HCT116 (cell line): ENCODE measurements at regions not wholly inside any gene's neighbourhood (a gene's known extent, or its start where the extent isn't known, plus 50 kb on each side); places are given as distances from the start of the nearest gene placed in this dataset.

ENCODE experiments used
- ATAC-seq: fragments of 200-7000 bp; cut with Tn5 transposase; 2 replicates; pipeline ENCODE4 v1.9.1; 2020; ENCODE audit warnings: mild to moderate bottlenecking, moderate library complexity
- BruUV-seq: library from RNA; stranded (reverse); fragments of 400-500 nt; replicated peaks from 2 replicates; lab custom pipeline; 2021; lab: Mats Ljungman, UMichigan
- CTCF ChIA-PET: fragments of 300-600 bp; sonication (Branson Sonifier 250); formaldehyde crosslinking; loops from one replicate; lab custom pipeline; 2021; ENCODE audit warnings: antibody characterized with exemption; lab: Charles Lee
- POLR2A ChIA-PET: fragments of 300-600, 350-600 bp; sonication (Branson Sonifier 250); formaldehyde crosslinking; loops from one replicate; lab custom pipeline; 2021; ENCODE audit warnings: antibody characterized with exemption; lab: Charles Lee
- RAD21 ChIA-PET, 2 experiments: fragments of 300-600 bp; sonication (Branson Sonifier 250); formaldehyde crosslinking; loops; one replicate each; lab custom pipeline; 2023; ENCODE audit warnings: low total read pairs in 2 of 2; ENCODE audit not compliant: uncharacterized antibody in 2 of 2, unreplicated experiment in 2 of 2, low non-redundant PET in 1 of 2; lab: Charles Lee
- DNase-seq: peaks from one replicate; pipeline ENCODE4 v3.0.0-alpha.2; 2010; ENCODE audit warnings: low read depth, low spot score
- H2AFZ ChIP-seq: fragments of 200-600 bp; shearing (Covaris generic), sonication (generic); 2 replicates; pipeline ENCODE4 v1.6.1; 2017; ENCODE audit warnings: low read depth, mixed run types, mixed read lengths, antibody characterized with exemption, low read length; ENCODE audit not compliant: poor library complexity, severe bottlenecking
- H3K27ac ChIP-seq: 2 replicates; pipeline ENCODE4 v1.5.1; 2012; ENCODE audit warnings: low read depth, low read length
- H3K27me3 ChIP-seq: fragments of 200-600 bp; sonication (generic); 2 replicates; pipeline ENCODE4 v1.6.1; 2016; ENCODE audit warnings: mixed run types, low read length, mixed read lengths; ENCODE audit not compliant: insufficient read depth
- H3K36me3 ChIP-seq, 2 experiments: fragments of 200-500 bp in 1 of 2; fragments of 200-600 bp in 1 of 2; sonication (Bioruptor generic) in 1 of 2; sonication (generic) in 1 of 2; 2 replicates each; pipeline versions ENCODE4 v1.5.1 to v1.6.1; 2014 to 2016; ENCODE audit warnings: low read length in 2 of 2, inconsistent platforms in 1 of 2, mixed read lengths in 1 of 2, mixed run types in 1 of 2; ENCODE audit not compliant: insufficient read depth in 2 of 2, control insufficient read depth in 1 of 2
- H3K4me1 ChIP-seq, 2 experiments: fragments of 200-600 bp in 1 of 2; sonication (generic) in 1 of 2; 2 replicates each; pipeline versions ENCODE4 v1.5.1 to v1.6.1; 2012 to 2017; ENCODE audit warnings: low read length in 2 of 2, inconsistent platforms in 1 of 2, mild to moderate bottlenecking in 1 of 2, mixed read lengths in 1 of 2, mixed run types in 1 of 2, moderate library complexity in 1 of 2; ENCODE audit not compliant: insufficient read depth in 2 of 2, control insufficient read depth in 1 of 2
- H3K4me2 ChIP-seq: fragments of 200-600 bp; sonication (generic); 2 replicates; pipeline ENCODE4 v1.6.1; 2017; ENCODE audit warnings: mixed run types, low read length, mixed read lengths
- H3K4me3 ChIP-seq, 2 experiments: fragments of 200-600 bp in 1 of 2; sonication (generic) in 1 of 2; replicated peaks in 1 of 2; 2 replicates each; pipeline ENCODE4 v1.5.1; 2011 to 2016; ENCODE audit warnings: low read length in 2 of 2, control low read depth in 1 of 2, low read depth in 1 of 2, mild to moderate bottlenecking in 1 of 2, mixed read lengths in 1 of 2, mixed run types in 1 of 2
- H3K79me2 ChIP-seq: fragments of 200-600 bp; sonication (generic); 2 replicates; pipeline ENCODE4 v1.6.1; 2017; ENCODE audit warnings: mild to moderate bottlenecking, mixed run types, low read length, moderate library complexity, mixed read lengths; ENCODE audit not compliant: insufficient read depth
- H3K9ac ChIP-seq: fragments of 200-600 bp; sonication (generic); 2 replicates; pipeline ENCODE4 v1.6.1; 2016; ENCODE audit warnings: low read length, mixed read lengths
- H3K9me2 ChIP-seq: fragments of 200-600 bp; sonication (generic), shearing (Covaris generic); 2 replicates; pipeline ENCODE4 v1.6.1; 2017; ENCODE audit warnings: mixed run types, mild to moderate bottlenecking, moderate library complexity; ENCODE audit not compliant: insufficient read depth
- H3K9me3 ChIP-seq, 2 experiments: fragments of 200-500 bp in 1 of 2; fragments of 200-600 bp in 1 of 2; sonication (Bioruptor generic) in 1 of 2; sonication (generic) in 1 of 2; 2 replicates each; pipeline ENCODE4 v1.6.1; 2014 to 2017; ENCODE audit warnings: low read length in 2 of 2, mixed read lengths in 2 of 2, inconsistent platforms in 1 of 2, low read depth in 1 of 2, mild to moderate bottlenecking in 1 of 2, mixed run types in 1 of 2, moderate library complexity in 1 of 2; ENCODE audit not compliant: control insufficient read depth in 1 of 2, insufficient read depth in 1 of 2
- H4K20me1 ChIP-seq: fragments of 200-600 bp; sonication (generic), shearing (Covaris generic); 2 replicates; pipeline ENCODE4 v1.6.1; 2017; ENCODE audit warnings: mixed run types, mild to moderate bottlenecking, moderate library complexity; ENCODE audit not compliant: insufficient read depth
- ATF3 ChIP-seq: IDR thresholded peaks from 2 replicates; pipeline ENCODE4 v1.6.1; 2012
- EGR1 ChIP-seq: IDR thresholded peaks from 2 replicates; pipeline ENCODE4 v1.6.1; 2012; ENCODE audit warnings: low read depth
- FOSL1 ChIP-seq: IDR thresholded peaks from 2 replicates; pipeline ENCODE4 v1.6.1; 2012; ENCODE audit warnings: low read depth
- JUND ChIP-seq: IDR thresholded peaks from 2 replicates; pipeline ENCODE4 v1.6.1; 2012
- POLR2AphosphoS5 ChIP-seq: IDR thresholded peaks from 2 replicates; pipeline ENCODE4 v1.6.1; 2011; ENCODE audit warnings: mild to moderate bottlenecking, low read depth, low read length, moderate library complexity
- intact Hi-C: fragments of 100-400 bp; cut with micrococcal nuclease; formaldehyde crosslinking; loops from 2 replicates; pipeline ENCODE4 v1.10.0; 2022

DNA sequence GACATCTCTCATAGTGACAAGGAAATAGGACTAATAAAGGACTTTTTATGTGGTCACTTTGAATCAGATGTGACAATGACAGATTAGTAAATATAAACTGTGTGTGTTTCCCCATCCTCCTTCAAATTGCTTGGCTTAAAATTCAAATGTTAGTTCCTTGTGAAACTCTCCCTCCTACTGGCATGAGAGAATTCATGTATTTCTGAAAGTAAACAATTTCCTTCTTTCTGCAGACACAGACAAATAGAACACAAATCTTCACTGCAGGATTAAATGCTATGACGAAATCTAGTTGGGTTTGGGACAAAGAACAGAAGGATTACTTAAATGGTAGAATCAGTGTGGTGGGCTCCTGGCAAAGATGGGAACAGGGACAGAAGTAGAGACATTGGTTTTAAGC, 328.7 kb upstream of the FAM98A start:
- ChIA-PET CTCF (no interaction called here), POLR2A (no interaction called here), RAD21 (no interaction called here)
- Histone ChIP-seq H3K79me2 (no peaks in the 10 kb centered on the region), H3K9me3 (no peaks in the 10 kb centered on the region), H3K36me3 (no peaks in the 10 kb centered on the region; a peak in 1 of 4 replicates), H3K27ac (no peak overlapping the region), H3K27me3 (no peaks in the 10 kb centered on the region), H3K9ac (no peak overlapping the region), H3K9me2 (no peaks in the 10 kb centered on the region), H3K4me2 (no peak overlapping the region), H2AFZ (no peak overlapping the region), H3K4me1 (no peaks in the 10 kb centered on the region), H4K20me1 (no peaks in the 10 kb centered on the region), H3K4me3 (no peak overlapping the region)
- DNase-seq (no peak), ATAC-seq (no peak)
- BruUV-seq, result no TSS peak
- no peak for TF ChIP-seq FOSL1
- no peak for TF ChIP-seq ATF3
- TF ChIP-seq JUND, result no peak
- intact Hi-C loops, result no loop called here

DNA sequence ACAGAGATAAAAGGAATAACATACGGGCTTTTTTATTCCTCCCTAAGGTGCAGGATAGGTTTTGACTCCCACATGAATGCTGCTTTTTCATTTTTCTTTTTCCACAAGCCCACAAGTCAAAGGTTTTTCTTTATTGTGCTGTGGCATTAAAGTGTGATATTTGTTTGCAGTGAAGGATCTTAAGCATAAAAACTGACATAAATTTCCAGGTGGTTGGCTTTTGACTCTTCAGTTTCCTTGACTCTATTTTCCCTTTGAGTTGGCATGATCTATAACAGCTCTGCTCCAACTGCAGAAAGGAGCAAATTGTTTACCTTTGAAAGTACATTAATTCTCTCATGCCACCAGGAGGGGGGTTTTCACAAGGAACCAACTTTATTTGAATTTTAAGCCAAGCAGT, 326.2 kb upstream of the FAM98A start:
- POLR2A ChIA-PET, result no interaction called here
- Histone ChIP-seq H3K4me1 (no peaks in the 10 kb centered on the region), H3K79me2 (no peaks in the 10 kb centered on the region), H4K20me1 (no peaks in the 10 kb centered on the region), H3K27me3 (no peaks in the 10 kb centered on the region), H3K9ac (no peak overlapping the region), H2AFZ (no peak overlapping the region), H3K4me3 (no peak overlapping the region), H3K27ac (no peak overlapping the region), H3K9me3 (0 out of 4 replicates have a peak, but pooled peaks cover 0 to 3% of the 10 kb centered on the region in 2 experiments), H3K4me2 (no peak overlapping the region), H3K36me3 (no peaks in the 10 kb centered on the region), H3K9me2 (no peaks in the 10 kb centered on the region)
- intact Hi-C loops, result no loop called here
- TF ChIP-seq EGR1, result no peak
- no peak for TF ChIP-seq POLR2AphosphoS5
- CTCF ChIA-PET, result no interaction called here
- RAD21 ChIA-PET, result no interaction called here
- ATAC-seq (no peak), DNase-seq (no peak)
- BruUV-seq, result no TSS peak
